ENCODE measurements at regions not wholly inside any gene's neighbourhood (a gene's known extent, or its start where the extent isn't known, plus 50 kb on each side); places are given as distances from the start of the nearest gene placed in this dataset.
"Not testable (repeated sequence)": the region's sequence is repeated elsewhere in the genome, so short reads cannot be mapped to it uniquely, and the experiment has no call there.

DNA sequence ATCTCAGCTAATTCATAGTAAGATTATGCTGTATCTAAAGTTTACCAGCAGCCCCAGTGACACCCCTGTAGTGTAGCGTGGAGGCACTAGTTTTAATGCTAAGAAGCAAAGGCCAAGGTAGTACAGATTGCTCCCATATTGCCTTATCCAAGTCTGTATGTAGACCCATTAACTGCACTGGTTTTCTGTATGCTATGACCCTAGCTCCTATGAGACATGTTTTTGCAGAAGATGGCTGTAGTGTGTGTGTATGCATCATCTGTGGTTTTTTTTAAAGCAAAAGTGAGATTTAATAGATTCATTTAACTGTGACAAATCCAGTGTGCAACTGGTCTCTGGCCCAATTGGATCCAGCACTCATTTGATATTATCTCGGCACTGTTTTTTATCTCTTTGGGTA is 86.5 kb downstream of the HAUS1 start:
- peaks cover 7% of the 10 kb centered on the region for H3K4me1 ChIP-seq (ENCODE audit: control insufficient read depth, low read length)
- H3F3A ChIP-seq (ENCODE audit: control insufficient read depth, insufficient read depth), result no peaks in the 10 kb centered on the region
- peaks cover 6% of the 10 kb centered on the region; the same call in 1 of the 2 replicates for H4K20me1 ChIP-seq (ENCODE audit: control insufficient read depth, insufficient read depth, low read depth, low read length)
- no peak overlapping the region for H3K4me2 ChIP-seq (ENCODE audit: low read length)
- no peaks in the 10 kb centered on the region for H3K27me3 ChIP-seq (ENCODE audit: control insufficient read depth, low read length)
- TF ChIP-seq, protein P1, sequence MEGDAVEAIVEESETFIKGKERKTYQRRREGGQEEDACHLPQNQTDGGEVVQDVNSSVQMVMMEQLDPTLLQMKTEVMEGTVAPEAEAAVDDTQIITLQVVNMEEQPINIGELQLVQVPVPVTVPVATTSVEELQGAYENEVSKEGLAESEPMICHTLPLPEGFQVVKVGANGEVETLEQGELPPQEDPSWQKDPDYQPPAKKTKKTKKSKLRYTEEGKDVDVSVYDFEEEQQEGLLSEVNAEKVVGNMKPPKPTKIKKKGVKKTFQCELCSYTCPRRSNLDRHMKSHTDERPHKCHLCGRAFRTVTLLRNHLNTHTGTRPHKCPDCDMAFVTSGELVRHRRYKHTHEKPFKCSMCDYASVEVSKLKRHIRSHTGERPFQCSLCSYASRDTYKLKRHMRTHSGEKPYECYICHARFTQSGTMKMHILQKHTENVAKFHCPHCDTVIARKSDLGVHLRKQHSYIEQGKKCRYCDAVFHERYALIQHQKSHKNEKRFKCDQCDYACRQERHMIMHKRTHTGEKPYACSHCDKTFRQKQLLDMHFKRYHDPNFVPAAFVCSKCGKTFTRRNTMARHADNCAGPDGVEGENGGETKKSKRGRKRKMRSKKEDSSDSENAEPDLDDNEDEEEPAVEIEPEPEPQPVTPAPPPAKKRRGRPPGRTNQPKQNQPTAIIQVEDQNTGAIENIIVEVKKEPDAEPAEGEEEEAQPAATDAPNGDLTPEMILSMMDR (IDR thresholded peaks at IDR 0.05; ENCODE audit: low read depth, low read length, poor library complexity, severe bottlenecking), result no peak
- no peak for TF ChIP-seq EZH2phosphoT487 (IDR thresholded peaks at IDR 0.05; ENCODE audit: borderline replicate concordance, low read length)
- peaks cover 94% of the 10 kb centered on the region for H3K79me2 ChIP-seq (ENCODE audit: control insufficient read depth, low read length)
- H3K9me3 ChIP-seq (ENCODE audit: control insufficient read depth, insufficient read depth, low read length), result no peaks in the 10 kb centered on the region
- H3K27ac ChIP-seq (ENCODE audit: low read depth, low read length), result no peak overlapping the region
- H3K4me3 ChIP-seq (ENCODE audit: low read length), result no peak overlapping the region
- no peaks in the 10 kb centered on the region for H3K9me2 ChIP-seq (replicated peaks; ENCODE audit: control insufficient read depth, low read length)
- H3K36me3 ChIP-seq (ENCODE audit: control insufficient read depth, low read length), result 0 out of 2 replicates have a peak, but pooled peaks cover 3% of the 10 kb centered on the region

DNA sequence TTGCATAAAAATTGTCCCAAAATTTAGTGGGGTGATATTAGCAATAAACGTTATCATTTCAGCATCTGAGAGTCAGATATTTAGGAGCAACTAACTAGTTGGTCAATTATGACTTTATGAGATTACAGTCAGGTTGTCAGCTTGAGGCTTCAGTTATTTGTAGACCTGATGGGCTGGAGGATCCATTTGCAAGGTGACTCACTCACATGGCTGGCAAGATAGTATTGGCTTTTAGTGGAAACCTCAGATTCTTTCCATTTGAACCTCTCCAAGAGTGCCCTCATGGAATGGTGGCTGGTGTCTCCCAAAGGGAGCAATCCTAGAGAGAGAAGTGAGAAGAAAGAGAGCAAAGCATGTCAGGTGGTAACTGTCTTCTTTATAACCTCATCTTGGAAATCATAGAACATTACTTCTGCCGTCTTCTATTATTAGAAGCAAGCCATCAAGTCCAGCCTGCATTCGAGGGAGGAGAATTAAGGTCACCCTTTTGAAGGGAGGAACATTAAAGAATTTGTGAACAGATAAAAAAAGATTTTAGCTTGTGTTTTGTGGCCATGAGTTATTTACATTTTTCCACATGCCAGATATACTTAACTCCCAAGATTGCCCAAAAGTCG is 92.5 kb downstream of the HAUS1 start:
- H3K4me1 ChIP-seq (ENCODE audit: control insufficient read depth, low read length), result peaks cover 7% of the 10 kb centered on the region
- H3F3A ChIP-seq (ENCODE audit: control insufficient read depth, insufficient read depth), result no peaks in the 10 kb centered on the region
- peaks cover 5% of the 10 kb centered on the region; the same call in 1 of the 2 replicates for H4K20me1 ChIP-seq (ENCODE audit: control insufficient read depth, insufficient read depth, low read depth, low read length)
- no peak overlapping the region for H3K4me2 ChIP-seq (ENCODE audit: low read length)
- no peak overlapping the region for H3K4me3 ChIP-seq (ENCODE audit: low read length)
- peaks cover 86% of the 10 kb centered on the region for H3K79me2 ChIP-seq (ENCODE audit: control insufficient read depth, low read length)
- H3K36me3 ChIP-seq (ENCODE audit: control insufficient read depth, low read length), result no peaks in the 10 kb centered on the region
- H3K9me2 ChIP-seq (replicated peaks; ENCODE audit: control insufficient read depth, low read length), result no peaks in the 10 kb centered on the region
- no peaks in the 10 kb centered on the region for H3K27me3 ChIP-seq (ENCODE audit: control insufficient read depth, low read length)
- TF ChIP-seq, protein P1 (IDR thresholded peaks at IDR 0.05; ENCODE audit: low read depth, low read length, poor library complexity, severe bottlenecking), result no peak
- TF ChIP-seq EZH2phosphoT487 (IDR thresholded peaks at IDR 0.05; ENCODE audit: borderline replicate concordance, low read length), result no peak
- H3K27ac ChIP-seq (ENCODE audit: low read depth, low read length), result no peak overlapping the region
- no peaks in the 10 kb centered on the region for H3K9me3 ChIP-seq (ENCODE audit: control insufficient read depth, insufficient read depth, low read length)

DNA sequence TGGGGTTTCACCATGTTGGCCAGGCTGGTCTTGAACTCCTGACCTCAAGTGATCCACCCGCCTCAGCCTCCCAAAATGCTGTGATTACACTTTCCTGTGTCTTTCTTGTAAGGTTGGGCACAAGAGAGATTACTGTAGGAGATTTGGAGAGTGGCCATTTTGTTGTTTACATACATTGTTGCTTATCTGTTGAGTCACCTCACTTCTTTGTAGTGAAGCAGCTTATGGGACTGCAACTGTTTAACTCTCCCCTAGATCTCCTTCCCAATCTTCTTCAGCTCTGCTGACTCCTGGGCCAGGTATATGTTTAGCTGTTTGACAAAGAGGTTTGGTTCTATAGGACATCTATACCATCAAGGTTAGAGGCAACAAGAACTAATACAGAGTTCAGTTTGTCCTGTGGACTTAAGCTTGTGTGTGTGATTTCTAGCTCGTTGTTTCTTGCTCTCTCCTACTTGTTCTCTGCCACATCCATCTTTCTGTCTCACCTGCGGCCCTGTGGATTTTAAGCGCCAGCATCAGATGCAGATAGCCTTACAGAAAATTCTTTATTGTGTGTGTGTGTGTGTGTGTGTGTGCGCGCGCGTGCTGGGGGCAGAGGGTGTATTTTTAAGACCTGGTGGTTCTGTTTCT is 95.4 kb downstream of the HAUS1 start:
- H3K4me2 ChIP-seq (ENCODE audit: low read length), result no peak overlapping the region
- H3K4me1 ChIP-seq (ENCODE audit: control insufficient read depth, low read length), result peaks cover 22% of the 10 kb centered on the region
- peaks cover 9% of the 10 kb centered on the region for H4K20me1 ChIP-seq (ENCODE audit: control insufficient read depth, insufficient read depth, low read depth, low read length)
- H3K36me3 ChIP-seq (ENCODE audit: control insufficient read depth, low read length), result no peaks in the 10 kb centered on the region
- no peaks in the 10 kb centered on the region for H3K9me2 ChIP-seq (replicated peaks; ENCODE audit: control insufficient read depth, low read length)
- H3K9me3 ChIP-seq (ENCODE audit: control insufficient read depth, insufficient read depth, low read length), result no peaks in the 10 kb centered on the region
- H3F3A ChIP-seq (ENCODE audit: control insufficient read depth, insufficient read depth), result no peaks in the 10 kb centered on the region
- no peak for TF ChIP-seq EZH2phosphoT487 (IDR thresholded peaks at IDR 0.05; ENCODE audit: borderline replicate concordance, low read length)
- TF ChIP-seq, protein P1 (IDR thresholded peaks at IDR 0.05; ENCODE audit: low read depth, low read length, poor library complexity, severe bottlenecking), result no peak
- H3K27me3 ChIP-seq (ENCODE audit: control insufficient read depth, low read length), result no peaks in the 10 kb centered on the region
- no peak overlapping the region for H3K4me3 ChIP-seq (ENCODE audit: low read length)
- H3K79me2 ChIP-seq (ENCODE audit: control insufficient read depth, low read length), result peaks cover 90% of the 10 kb centered on the region
- H3K27ac ChIP-seq (ENCODE audit: low read depth, low read length), result no peak overlapping the region

DNA sequence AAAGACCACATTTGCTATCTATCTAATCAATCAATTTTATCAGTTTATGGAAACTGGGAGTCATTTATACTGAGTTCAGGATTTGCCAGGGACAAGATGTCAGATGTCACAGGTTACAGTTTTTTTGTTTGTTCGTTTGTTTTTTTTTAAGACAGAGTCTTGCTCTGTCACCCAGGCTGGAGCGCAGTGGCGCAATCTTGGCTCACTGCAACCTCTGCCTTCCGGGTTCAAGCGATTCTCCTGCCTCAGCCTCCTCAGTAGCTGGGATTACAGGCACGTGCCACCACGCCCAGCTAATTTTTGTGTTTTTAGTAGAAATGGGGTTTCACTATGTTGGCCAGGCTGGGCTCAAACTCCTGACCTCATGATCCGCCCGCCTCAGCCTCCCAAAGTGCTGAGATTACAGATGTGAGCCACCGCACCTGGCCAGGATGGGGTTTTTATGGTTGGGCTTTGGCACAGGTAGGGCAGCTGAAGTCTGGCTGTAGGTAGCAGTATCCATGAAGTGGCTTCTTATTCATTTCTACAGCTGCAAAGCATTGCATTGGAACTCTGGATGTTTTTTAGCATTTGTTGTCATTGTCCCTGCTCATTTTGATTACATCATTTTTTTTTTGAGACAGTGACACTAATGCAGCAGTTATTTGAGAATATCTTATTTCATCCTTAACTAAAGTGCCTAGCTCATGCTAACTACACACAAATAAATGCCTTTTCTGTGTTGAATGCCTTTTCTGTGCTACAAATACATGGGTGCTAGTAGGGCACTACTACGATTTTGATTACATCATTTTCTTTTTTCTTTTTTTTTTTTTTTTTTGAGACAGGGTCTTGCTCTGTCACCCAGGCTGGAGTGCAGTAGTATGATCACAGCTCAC is 96.2 kb downstream of the HAUS1 start:
- not testable (repeated sequence) for H3F3A ChIP-seq (ENCODE audit: control insufficient read depth, insufficient read depth); H3K4me3 ChIP-seq (ENCODE audit: low read length); H3K4me2 ChIP-seq (ENCODE audit: low read length); H3K36me3 ChIP-seq (ENCODE audit: control insufficient read depth, low read length); H3K27ac ChIP-seq (ENCODE audit: low read depth, low read length); H3K9me2 ChIP-seq (replicated peaks; ENCODE audit: control insufficient read depth, low read length); H3K9me3 ChIP-seq (ENCODE audit: control insufficient read depth, insufficient read depth, low read length); H3K27me3 ChIP-seq (ENCODE audit: control insufficient read depth, low read length)
- H4K20me1 ChIP-seq (ENCODE audit: control insufficient read depth, insufficient read depth, low read depth, low read length), result peaks cover 14% of the 10 kb centered on the region
- H3K4me1 ChIP-seq (ENCODE audit: control insufficient read depth, low read length), result peaks cover 22% of the 10 kb centered on the region
- H3K79me2 ChIP-seq (ENCODE audit: control insufficient read depth, low read length), result peaks cover 91% of the 10 kb centered on the region

Data from DOHH2 (cell line).